GM12878 (cell line): ENCODE measurements at regions not wholly inside any gene's neighbourhood (a gene's known extent, or its start where the extent isn't known, plus 50 kb on each side); places are given as distances from the start of the nearest gene placed in this dataset.

ENCODE experiments used
- ATAC-seq: fragments of 200-7000 bp; cut with Tn5 transposase; 3 replicates; pipeline ENCODE4 v1.9.1; 2020; ENCODE audit warnings: mild to moderate bottlenecking, moderate library complexity
- BruUV-seq: library from RNA; stranded (reverse); fragments of 400-500 nt; replicated peaks from 2 replicates; lab custom pipeline; 2021; lab: Mats Ljungman, UMichigan
- CTCF ChIA-PET: fragments of 300-600 bp; sonication (Branson Sonifier 250); formaldehyde crosslinking; extraction: SDS; loops from one replicate; lab custom pipeline; 2021; ENCODE audit warnings: inconsistent platforms; lab: Yijun Ruan, JAX
- POLR2A ChIA-PET: fragments of 350-600 bp; formaldehyde crosslinking; extraction: SDS; loops from one replicate; lab custom pipeline; 2021; ENCODE audit warnings: inconsistent platforms; lab: Charles Lee
- RAD21 ChIA-PET: fragments of 300-600 bp; sonication (Branson Sonifier 250); formaldehyde crosslinking; loops from one replicate; lab custom pipeline; 2023; ENCODE audit warnings: antibody characterized with exemption; ENCODE audit not compliant: unreplicated experiment; lab: Charles Lee
- SMC1A ChIA-PET: fragments of 300-600 bp; sonication (Branson Sonifier 250); formaldehyde crosslinking; loops from one replicate; lab custom pipeline; 2023; ENCODE audit not compliant: unreplicated experiment, uncharacterized antibody; lab: Charles Lee
- DNase-seq: peaks from one replicate; pipeline ENCODE4 v3.0.0-alpha.2; 2011; ENCODE audit warnings: low read depth, low spot score
- FAIRE-seq: peaks from 3 replicates; lab custom pipeline; 2011; peaks lifted over from hg19 to GRCh38; lab: Jason Lieb, UNC
- H2AFZ ChIP-seq: 2 replicates; pipeline ENCODE4 v1.6.0; 2011; ENCODE audit warnings: low read depth, low read length, control low read depth; ENCODE audit not compliant: control insufficient read depth
- H3K27ac ChIP-seq: 2 replicates; pipeline ENCODE4 v1.5.1; 2011; ENCODE audit warnings: control low read depth; ENCODE audit not compliant: control insufficient read depth, insufficient read depth
- H3K27me3 ChIP-seq, 2 experiments: replicated peaks in 1 of 2; 2 replicates each; pipeline versions ENCODE4 v1.6.0 to v1.6.1; 2011; ENCODE audit warnings: low read length in 1 of 2; ENCODE audit not compliant: control insufficient read depth in 2 of 2, insufficient read depth in 2 of 2
- H3K36me3 ChIP-seq, 2 experiments: 2 replicates each; pipeline ENCODE4 v1.5.1; 2011; ENCODE audit warnings: low read length in 1 of 2; ENCODE audit not compliant: control insufficient read depth in 2 of 2, insufficient read depth in 2 of 2
- H3K4me1 ChIP-seq: 2 replicates; pipeline ENCODE4 v1.6.1; 2011; ENCODE audit warnings: mild to moderate bottlenecking, low read length, moderate library complexity, mixed read lengths; ENCODE audit not compliant: control insufficient read depth, insufficient read depth
- H3K4me2 ChIP-seq: 2 replicates; pipeline ENCODE4 v1.6.0; 2011; ENCODE audit warnings: control low read depth; ENCODE audit not compliant: control insufficient read depth, insufficient read depth
- H3K4me3 ChIP-seq: fragments of 200-600 bp; sonication (generic); 2 replicates; pipeline ENCODE4 v1.5.1; 2016
- H3K79me2 ChIP-seq: 2 replicates; pipeline ENCODE4 v1.6.0; 2011; ENCODE audit warnings: low read length; ENCODE audit not compliant: control insufficient read depth, insufficient read depth
- H3K9ac ChIP-seq: 2 replicates; pipeline ENCODE4 v1.8.0; 2011; ENCODE audit warnings: low read length, control low read depth, mixed read lengths; ENCODE audit not compliant: control insufficient read depth, insufficient read depth
- H3K9me3 ChIP-seq: replicated peaks from 3 replicates; pipeline ENCODE4 v1.5.1; 2011; ENCODE audit warnings: mild to moderate bottlenecking, low read length; ENCODE audit not compliant: control insufficient read depth, insufficient read depth
- H4K20me1 ChIP-seq: 2 replicates; pipeline ENCODE4 v1.6.0; 2011; ENCODE audit not compliant: control insufficient read depth, insufficient read depth
- BCL3 ChIP-seq: IDR thresholded peaks from 2 replicates; pipeline ENCODE4 v1.6.1; 2011; ENCODE audit warnings: borderline replicate concordance, low read depth, mild to moderate bottlenecking, moderate library complexity, low read length; ENCODE audit not compliant: insufficient read depth, poor library complexity, severe bottlenecking
- CBX5 ChIP-seq: sonication (generic); IDR thresholded peaks from 2 replicates; pipeline ENCODE4 v1.6.1; 2016; ENCODE audit warnings: low read depth, moderate library complexity, mild to moderate bottlenecking, inconsistent platforms
- CEBPZ ChIP-seq: fragments of 150-350 bp; IDR thresholded peaks from 2 replicates; pipeline ENCODE4 v1.6.1; 2016; ENCODE audit warnings: low read depth, low read length
- JUND ChIP-seq: IDR thresholded peaks from 2 replicates; pipeline ENCODE4 v1.6.1; 2012; ENCODE audit warnings: low read depth, mild to moderate bottlenecking, low read length, improper control_type of control experiment, moderate library complexity
- NFIC ChIP-seq: IDR thresholded peaks from 2 replicates; pipeline ENCODE4 v1.6.1; 2012; ENCODE audit warnings: low read depth, mild to moderate bottlenecking, inconsistent platforms, low read length, moderate library complexity
- SREBF2 ChIP-seq: IDR thresholded peaks from 2 replicates; pipeline ENCODE4 v1.6.1; 2012; ENCODE audit warnings: mild to moderate bottlenecking, low read length
- WRNIP1 ChIP-seq: IDR thresholded peaks from 2 replicates; pipeline ENCODE4 v1.6.1; 2011; ENCODE audit warnings: low read depth, low read length, improper control_type of control experiment, borderline replicate concordance
- ZBTB4 ChIP-seq: fragments of 450-650 bp; formaldehyde crosslinking; IDR thresholded peaks from 2 replicates; pipeline ENCODE4 v1.4.0; 2022; ENCODE audit warnings: mild to moderate bottlenecking, moderate library complexity
- ZNF592 ChIP-seq: fragments of 450-650 bp; IDR thresholded peaks from 2 replicates; pipeline ENCODE4 v1.6.1; 2017; ENCODE audit warnings: mild to moderate bottlenecking, moderate library complexity
- WGBS: methylation state at CpG from one replicate; pipeline ENCODE4 v1.1.6; 2016; ENCODE audit warnings: low lambda C conversion rate; ENCODE audit not compliant: insufficient replicate concordance, insufficient coverage; ENCODE audit errors: missing lambda C conversion rate; 5-methylcytosine and 5-hydroxymethylcytosine counted together
- in situ Hi-C: fragments of 300-500 bp; cut with MboI; formaldehyde crosslinking; loops from 9 replicates; pipeline ENCODE4 v1.14.3; 2018; ENCODE audit warnings: mixed read lengths
- intact Hi-C: fragments of 100-400 bp; cut with micrococcal nuclease; formaldehyde crosslinking; loops from one replicate; pipeline ENCODE4 v1.14.2; 2022; ENCODE audit not compliant: unreplicated experiment

- TF ChIP-seq ZBTB4 (CRISPR knock-in tag) (no peak), CBX5 (no peak), BCL3 (no peak)
These were observed 520.5 kb downstream of the GLRX3 start (continued) for GRCh38 chr10:130656582-130657133.

GRCh38 chr10:130658687-130659290 is 522.6 kb downstream of the GLRX3 start:
- 10% methylated on average over 9 of the region's 9 CpGs for WGBS
- no TSS peak for BruUV-seq
- RAD21 ChIA-PET, result no interaction called here
- TF ChIP-seq CEBPZ (no peak), SREBF2 (no peak), ZNF592 (no peak), JUND (no peak), NFIC (no peak), WRNIP1 (no peak)

More at GRCh38 chr10:130658687-130659290, 522.6 kb downstream of the GLRX3 start:
- intact Hi-C loops (no loop called here), in situ Hi-C loops (no loop called here)
- no peak overlapping the region for H3K4me2 ChIP-seq
- SMC1A ChIA-PET, result no interaction called here
- H3K27me3 ChIP-seq, result no peaks in the 10 kb centered on the region
- no peaks in the 10 kb centered on the region for H3K4me1 ChIP-seq
- CTCF ChIA-PET, result no interaction called here
- H3K4me3 ChIP-seq, result no peak overlapping the region
- POLR2A ChIA-PET, result no interaction called here
- H3K36me3 ChIP-seq, result no peaks in the 10 kb centered on the region
- FAIRE-seq, result no peak
- ATAC-seq, result no peak
- no peak for DNase-seq
- no peaks in the 10 kb centered on the region; the same call in 2 of the 3 replicates for H3K9me3 ChIP-seq
- no peak overlapping the region for H3K27ac ChIP-seq
- no peak overlapping the region for H3K9ac ChIP-seq
- no peaks in the 10 kb centered on the region for H3K79me2 ChIP-seq
- no peaks in the 10 kb centered on the region for H4K20me1 ChIP-seq
- no peak overlapping the region for H2AFZ ChIP-seq
